ENCODE measurements at regions not wholly inside any gene's neighbourhood (a gene's known extent, or its start where the extent isn't known, plus 50 kb on each side); places are given as distances from the start of the nearest gene placed in this dataset.
"Not testable (repeated sequence)": the region's sequence is repeated elsewhere in the genome, so short reads cannot be mapped to it uniquely, and the experiment has no call there.

GRCh38 chr21:17738176-17738953 lies 80.8 kb downstream of the C21orf91 start:
- DNase-seq (ENCODE audit: low read depth) = no peak

- DNase-seq (ENCODE audit: low read depth) = no peak
Observed at GRCh38 chr21:17736072-17736471, 83.1 kb downstream of the C21orf91 start.

GRCh38 chr21:17733209-17733608 lies 85.9 kb downstream of the C21orf91 start:
- no peak for DNase-seq (ENCODE audit: low read depth)

DNA sequence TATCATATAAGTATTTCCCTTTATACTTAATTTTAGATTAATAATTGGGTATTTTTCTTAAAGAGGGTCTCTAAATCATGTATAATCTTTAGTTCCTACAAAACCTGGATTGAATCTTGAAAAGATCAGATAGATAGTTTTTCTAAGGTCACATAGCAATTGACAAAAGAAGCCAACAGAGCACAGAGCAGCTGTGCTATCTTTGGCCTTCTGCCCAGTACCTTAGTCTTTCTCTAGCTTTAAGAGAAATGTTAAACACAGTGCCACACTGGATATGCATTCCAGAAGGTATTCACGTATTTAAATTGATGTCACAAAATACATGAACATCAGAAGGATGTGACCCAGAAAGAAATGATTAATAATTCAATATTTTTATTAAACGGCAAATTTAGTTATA lies 86.8 kb downstream of the C21orf91 start:
- DNase-seq (ENCODE audit: low read depth) = no peak

DNA sequence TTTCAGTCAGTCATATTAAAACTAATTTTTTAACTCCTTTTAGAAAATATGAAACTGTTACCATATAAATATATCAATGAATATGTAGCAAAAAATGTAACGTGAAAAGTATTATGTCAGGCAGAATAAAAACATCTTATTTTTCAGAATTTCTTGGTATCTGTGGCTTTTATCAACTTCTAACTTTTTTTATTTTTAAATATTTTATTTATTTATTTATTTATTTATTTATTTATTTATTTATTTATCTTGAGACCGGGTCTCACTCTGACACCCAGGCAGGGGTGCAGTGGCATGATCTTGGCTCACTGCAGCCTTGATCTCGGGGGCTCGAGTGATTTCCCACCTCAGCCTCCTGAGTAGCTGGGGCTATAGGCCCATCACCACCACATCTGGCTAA lies 87.6 kb downstream of the C21orf91 start:
- no peak for DNase-seq (ENCODE audit: low read depth)

GRCh38 chr21:17730782-17731181 lies 88.4 kb downstream of the C21orf91 start:
- DNase-seq (ENCODE audit: low read depth) = no peak

DNA sequence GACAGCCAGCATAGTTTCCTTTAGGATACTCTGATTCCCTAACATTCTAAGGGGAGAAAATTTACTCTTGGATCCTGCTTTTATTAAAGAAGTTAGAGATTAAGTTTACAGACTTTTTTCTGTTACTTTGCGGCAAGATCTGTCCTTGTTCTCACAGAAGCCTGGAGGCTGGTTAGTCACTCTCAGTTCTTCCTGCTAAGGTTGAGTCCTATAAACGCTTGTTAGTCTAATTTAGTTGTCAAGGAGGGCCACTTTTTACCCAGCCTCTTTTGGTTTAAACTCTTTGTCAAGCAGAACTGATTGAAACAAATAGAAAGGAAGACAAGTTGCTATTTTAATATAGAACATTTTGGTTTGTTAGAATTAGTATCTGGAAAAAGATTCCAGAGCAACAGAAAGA lies 89.7 kb downstream of the C21orf91 start:
- no peak for DNase-seq (ENCODE audit: low read depth)

- no peak for DNase-seq (ENCODE audit: low read depth)
Observed at GRCh38 chr21:17727361-17727760, 91.8 kb downstream of the C21orf91 start.

- no peak for DNase-seq (ENCODE audit: low read depth)
Observed at GRCh38 chr21:17726047-17726829, 92.9 kb downstream of the C21orf91 start.

- no peak for DNase-seq (ENCODE audit: low read depth)
Observed at GRCh38 chr21:17725339-17725738, 93.8 kb downstream of the C21orf91 start.

GRCh38 chr21:17712887-17713286 lies 100.2 kb upstream of the BTG3 start:
- DNase-seq (ENCODE audit: low read depth) = no peak

- no peak for DNase-seq (ENCODE audit: low read depth)
Observed at GRCh38 chr21:17711896-17712295, 99.2 kb upstream of the BTG3 start.

GRCh38 chr21:17709266-17709611 lies 96.5 kb upstream of the BTG3 start:
- DNase-seq (ENCODE audit: low read depth) = no peak

GRCh38 chr21:17708522-17709265 lies 96.0 kb upstream of the BTG3 start:
- no peak for DNase-seq (ENCODE audit: low read depth)

- no peak for DNase-seq (ENCODE audit: low read depth)
Observed at GRCh38 chr21:17699524-17700189, 87.0 kb upstream of the BTG3 start.

GRCh38 chr21:17697473-17697872 lies 84.8 kb upstream of the BTG3 start:
- DNase-seq (ENCODE audit: low read depth) = no peak

DNA sequence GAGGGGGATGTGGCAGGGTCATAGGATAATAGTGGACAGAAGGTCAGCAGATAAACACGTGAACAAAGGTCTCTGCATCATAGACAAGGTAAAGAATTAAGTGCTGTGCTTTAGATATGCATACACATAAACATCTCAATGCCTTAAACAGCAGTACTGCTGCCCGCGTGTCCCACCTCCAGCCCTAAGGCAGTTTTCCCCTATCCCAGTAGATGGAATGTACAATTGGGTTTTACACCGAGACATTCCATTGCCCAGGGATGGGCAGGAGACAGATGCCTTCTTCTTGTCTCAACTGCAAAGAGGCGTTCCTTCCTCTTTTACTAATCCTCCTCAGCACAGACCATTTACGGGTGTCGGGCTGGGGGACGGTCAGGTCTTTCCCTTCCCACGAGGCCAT lies 81.7 kb upstream of the BTG3 start:
- not testable (repeated sequence) for DNase-seq (ENCODE audit: low read depth)

GRCh38 chr21:17693801-17694200 lies 81.1 kb upstream of the BTG3 start:
- DNase-seq (ENCODE audit: low read depth) = no peak

GRCh38 chr21:17690078-17690494 lies 77.4 kb upstream of the BTG3 start:
- DNase-seq (ENCODE audit: low read depth) = no peak

GRCh38 chr21:17688912-17689874 lies 76.5 kb upstream of the BTG3 start:
- DNase-seq (ENCODE audit: low read depth) = peak; percentile 12

GRCh38 chr21:17682924-17683323 lies 70.2 kb upstream of the BTG3 start:
- DNase-seq (ENCODE audit: low read depth) = no peak

Measured in activated T-helper 9 cell treated with anti-CD3 and anti-CD28 coated beads, Interleukin-2, amount 50 U/mL, for 16 hours (primary cell).